ENCODE measurements at regions not wholly inside any gene's neighbourhood (a gene's known extent, or its start where the extent isn't known, plus 50 kb on each side); places are given as distances from the start of the nearest gene placed in this dataset.
"Not testable (repeated sequence)": the region's sequence is repeated elsewhere in the genome, so short reads cannot be mapped to it uniquely, and the experiment has no call there.

- TF ChIP-seq POLR2A (IDR thresholded peaks at IDR 0.05) = no peak
- no peak for TF ChIP-seq POLR2AphosphoS5 (IDR thresholded peaks at IDR 0.05)
- TF ChIP-seq, protein P1, sequence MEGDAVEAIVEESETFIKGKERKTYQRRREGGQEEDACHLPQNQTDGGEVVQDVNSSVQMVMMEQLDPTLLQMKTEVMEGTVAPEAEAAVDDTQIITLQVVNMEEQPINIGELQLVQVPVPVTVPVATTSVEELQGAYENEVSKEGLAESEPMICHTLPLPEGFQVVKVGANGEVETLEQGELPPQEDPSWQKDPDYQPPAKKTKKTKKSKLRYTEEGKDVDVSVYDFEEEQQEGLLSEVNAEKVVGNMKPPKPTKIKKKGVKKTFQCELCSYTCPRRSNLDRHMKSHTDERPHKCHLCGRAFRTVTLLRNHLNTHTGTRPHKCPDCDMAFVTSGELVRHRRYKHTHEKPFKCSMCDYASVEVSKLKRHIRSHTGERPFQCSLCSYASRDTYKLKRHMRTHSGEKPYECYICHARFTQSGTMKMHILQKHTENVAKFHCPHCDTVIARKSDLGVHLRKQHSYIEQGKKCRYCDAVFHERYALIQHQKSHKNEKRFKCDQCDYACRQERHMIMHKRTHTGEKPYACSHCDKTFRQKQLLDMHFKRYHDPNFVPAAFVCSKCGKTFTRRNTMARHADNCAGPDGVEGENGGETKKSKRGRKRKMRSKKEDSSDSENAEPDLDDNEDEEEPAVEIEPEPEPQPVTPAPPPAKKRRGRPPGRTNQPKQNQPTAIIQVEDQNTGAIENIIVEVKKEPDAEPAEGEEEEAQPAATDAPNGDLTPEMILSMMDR (IDR thresholded peaks at IDR 0.05 in 8 of 11, conservative IDR thresholded peaks at IDR 0.05 in 3 of 11) = no peak
- intact Hi-C loops (cut with DNase I; ENCODE audit: low total_unique reads) = no loop called here
- no peak for DNase-seq
- H3K36me3 ChIP-seq = no peaks in the 10 kb centered on the region
- H3K4me3 ChIP-seq = no peak overlapping the region
- no peaks in the 10 kb centered on the region for H3K27me3 ChIP-seq (replicated peaks in 1 of 7)
- no peak overlapping the region for H3K27ac ChIP-seq
- no peaks in the 10 kb centered on the region for H3K4me1 ChIP-seq
- no peaks in the 10 kb centered on the region for H3K9me3 ChIP-seq
- 92 to 100% (median 96%) methylated on average over 1 of the region's 1 CpG for WGBS, 5 donors
Observed at GRCh38 chr5:13211064-13211463, 733.4 kb downstream of the DNAH5 start.

DNA sequence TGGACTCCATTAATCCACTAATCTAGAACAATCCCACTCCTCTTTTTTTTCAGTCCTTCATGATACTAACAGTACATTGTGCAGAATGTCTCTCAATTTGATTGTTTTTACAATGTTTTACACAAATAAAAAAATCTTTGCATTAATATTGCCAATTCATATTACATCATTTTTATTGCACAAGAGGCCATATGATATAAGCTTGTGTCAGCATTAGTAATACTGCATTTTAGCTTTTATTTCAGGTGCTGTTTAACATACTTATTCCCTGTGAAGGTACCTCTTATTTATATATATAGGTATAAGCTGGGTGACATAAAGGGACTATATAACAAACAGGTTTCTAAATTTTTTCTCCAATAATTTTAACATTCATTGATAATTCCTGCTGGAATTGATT lies 737.4 kb downstream of the DNAH5 start:
- no peak for TF ChIP-seq POLR2A (IDR thresholded peaks at IDR 0.05)
- no peak for TF ChIP-seq POLR2AphosphoS5 (IDR thresholded peaks at IDR 0.05)
- TF ChIP-seq, protein P1 (IDR thresholded peaks at IDR 0.05 in 8 of 11, conservative IDR thresholded peaks at IDR 0.05 in 3 of 11) = no peak
- Histone ChIP-seq H3K9me3 (peaks cover 0 to 17% (median 10%) of the 10 kb centered on the region in 8 donors), H3K27ac (no peak overlapping the region), H3K27me3 (replicated peaks in 1 of 7) (no peaks in the 10 kb centered on the region), H3K4me3 (no peak overlapping the region), H3K4me1 (no peaks in the 10 kb centered on the region), H3K36me3 (no peaks in the 10 kb centered on the region)
- DNase-seq = no peak
- intact Hi-C loops (cut with DNase I; ENCODE audit: low total_unique reads) = no loop called here

DNA sequence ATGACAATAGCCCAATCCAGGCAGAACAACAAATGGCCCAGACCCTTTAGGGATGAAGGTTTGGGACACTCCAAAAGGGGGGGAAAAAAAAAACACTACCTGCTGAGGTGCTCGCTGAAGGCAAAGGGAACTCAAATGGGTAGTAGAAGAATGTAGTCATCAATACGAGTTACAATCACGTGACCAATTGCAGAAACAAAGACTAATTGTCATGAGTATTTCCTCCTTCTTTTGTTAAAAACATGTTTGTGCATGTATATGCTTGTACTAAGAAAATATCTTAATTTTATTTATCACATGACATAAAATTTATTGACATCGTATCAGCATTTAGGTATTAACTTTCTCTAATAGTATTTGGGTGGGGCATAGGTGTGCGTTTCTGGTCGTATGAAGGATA lies 743.5 kb downstream of the DNAH5 start:
- intact Hi-C loops (cut with DNase I; ENCODE audit: low total_unique reads) = no loop called here
- TF ChIP-seq POLR2A (IDR thresholded peaks at IDR 0.05) (no peak), POLR2AphosphoS5 (IDR thresholded peaks at IDR 0.05) (no peak)
- TF ChIP-seq, protein P1 (IDR thresholded peaks at IDR 0.05 in 8 of 11, conservative IDR thresholded peaks at IDR 0.05 in 3 of 11) = no peak
- no peak overlapping the region for H3K4me3 ChIP-seq
- no peaks in the 10 kb centered on the region for H3K36me3 ChIP-seq
- no peaks in the 10 kb centered on the region for H3K27me3 ChIP-seq (replicated peaks in 1 of 7)
- 78 to 95% (median 87%) methylated on average over 6 of the region's 6 CpGs for WGBS, 5 donors
- no peaks in the 10 kb centered on the region for H3K4me1 ChIP-seq
- H3K27ac ChIP-seq = no peak overlapping the region
- DNase-seq = no peak
- H3K9me3 ChIP-seq = peaks cover 0 to 48% (median 22%) of the 10 kb centered on the region in 8 donors

DNA sequence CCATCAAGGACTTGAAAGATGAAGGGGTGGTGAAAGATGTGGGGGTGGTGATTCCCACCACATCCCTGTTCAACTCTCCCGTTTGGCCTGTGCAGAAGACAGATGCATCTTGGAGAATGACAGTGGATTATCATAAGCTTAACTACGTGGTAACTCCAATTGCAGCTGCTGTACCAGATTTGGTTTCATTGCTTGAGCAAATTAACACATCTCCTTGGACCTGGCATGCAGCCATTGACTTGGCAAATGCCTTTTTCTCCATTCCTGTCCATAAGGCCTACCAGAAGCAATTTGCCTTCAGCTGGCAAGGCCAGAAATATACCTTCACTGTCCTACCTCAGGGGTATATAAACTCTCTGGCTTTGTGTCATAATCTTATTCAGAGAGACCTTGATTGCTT lies 746.3 kb downstream of the DNAH5 start:
- intact Hi-C loops (cut with DNase I; ENCODE audit: low total_unique reads); H3K27me3 ChIP-seq (replicated peaks in 1 of 7); H3K36me3 ChIP-seq; H3K4me1 ChIP-seq; H3K27ac ChIP-seq; DNase-seq; H3K4me3 ChIP-seq: not testable (repeated sequence)
- 54 to 72% (median 66%) methylated on average over 2 of the region's 2 CpGs for WGBS, 5 donors
- peaks cover 0 to 42% (median 20%) of the 10 kb centered on the region in 8 donors for H3K9me3 ChIP-seq

- no peaks in the 10 kb centered on the region for H3K27me3 ChIP-seq (replicated peaks in 1 of 7)
- intact Hi-C loops (cut with DNase I; ENCODE audit: low total_unique reads) = no loop called here
- H3K9me3 ChIP-seq = no peaks in the 10 kb centered on the region
- TF ChIP-seq, protein P1 (IDR thresholded peaks at IDR 0.05 in 8 of 11, conservative IDR thresholded peaks at IDR 0.05 in 3 of 11) = no peak
- TF ChIP-seq POLR2AphosphoS5 (IDR thresholded peaks at IDR 0.05) = no peak
- no peak for TF ChIP-seq POLR2A (IDR thresholded peaks at IDR 0.05)
- no peak overlapping the region for H3K27ac ChIP-seq
- H3K36me3 ChIP-seq = no peaks in the 10 kb centered on the region
- DNase-seq = no peak
- WGBS, 5 donors = 48 to 70% (median 50%) methylated on average over 4 of the region's 4 CpGs
- H3K4me3 ChIP-seq = no peak overlapping the region
- no peaks in the 10 kb centered on the region for H3K4me1 ChIP-seq
Observed at GRCh38 chr5:13189532-13189931, 755.0 kb downstream of the DNAH5 start.
